DND-41 (cell line): ENCODE measurements at regions not wholly inside any gene's neighbourhood (a gene's known extent, or its start where the extent isn't known, plus 50 kb on each side); places are given as distances from the start of the nearest gene placed in this dataset.
"Not testable (repeated sequence)": the region's sequence is repeated elsewhere in the genome, so short reads cannot be mapped to it uniquely, and the experiment has no call there.

ENCODE experiments used
- ATAC-seq: fragments of 200-7000 bp; cut with Tn5 transposase; 3 replicates; pipeline ENCODE4 v1.9.1; 2021; ENCODE audit warnings: low read depth; ENCODE audit not compliant: insufficient read depth
- DNase-seq: peaks from one replicate; pipeline ENCODE4 v3.0.0-alpha.2; 2020
- H2AFZ ChIP-seq: 2 replicates; pipeline ENCODE4 v1.6.0; 2012; ENCODE audit warnings: low read depth, low read length
- H3K27ac ChIP-seq: 2 replicates; pipeline ENCODE4 v1.5.1; 2012; ENCODE audit warnings: low read length, inconsistent platforms
- H3K27me3 ChIP-seq: fragments of 200-600 bp; sonication (generic); 2 replicates; pipeline ENCODE4 v1.6.0; 2012; ENCODE audit warnings: low read length, mild to moderate bottlenecking, inconsistent platforms; ENCODE audit not compliant: insufficient read depth, poor library complexity
- H3K36me3 ChIP-seq: 2 replicates; pipeline ENCODE4 v1.5.1; 2012; ENCODE audit warnings: low read length, inconsistent platforms; ENCODE audit not compliant: insufficient read depth
- H3K4me1 ChIP-seq: 2 replicates; pipeline ENCODE4 v1.5.1; 2012; ENCODE audit warnings: mild to moderate bottlenecking, low read length; ENCODE audit not compliant: insufficient read depth
- H3K4me2 ChIP-seq: 2 replicates; pipeline ENCODE4 v1.6.0; 2012; ENCODE audit warnings: mild to moderate bottlenecking, moderate library complexity, low read length, inconsistent platforms; ENCODE audit not compliant: insufficient read depth
- H3K4me3 ChIP-seq, 2 experiments: fragments of 200-600 bp in 1 of 2; shearing (Covaris generic) in 1 of 2; 2 replicates each; pipeline ENCODE4 v1.5.1; 2012 to 2016; ENCODE audit warnings: inconsistent platforms in 2 of 2, low read length in 2 of 2, mild to moderate bottlenecking in 2 of 2, low read depth in 1 of 2, moderate library complexity in 1 of 2
- H3K79me2 ChIP-seq: 2 replicates; pipeline ENCODE4 v1.6.0; 2012; ENCODE audit warnings: low read length, inconsistent platforms; ENCODE audit not compliant: insufficient read depth
- H3K9ac ChIP-seq: 2 replicates; pipeline ENCODE4 v1.6.0; 2012; ENCODE audit warnings: low read depth, mild to moderate bottlenecking, inconsistent platforms, low read length, moderate library complexity
- H3K9me3 ChIP-seq: 2 replicates; pipeline ENCODE4 v1.5.1; 2012; ENCODE audit warnings: low read length, moderate library complexity, mild to moderate bottlenecking, inconsistent platforms; ENCODE audit not compliant: insufficient read depth, severe bottlenecking
- H4K20me1 ChIP-seq: 2 replicates; pipeline ENCODE4 v1.6.0; 2012; ENCODE audit warnings: low read length; ENCODE audit not compliant: insufficient read depth
- CTCF ChIP-seq: IDR thresholded peaks from 2 replicates; pipeline ENCODE4 v1.5.1; 2012; ENCODE audit warnings: borderline replicate concordance, low read length, moderate library complexity, mild to moderate bottlenecking; ENCODE audit not compliant: poor library complexity, severe bottlenecking; ENCODE audit errors: extremely low read depth
- EZH2 ChIP-seq: IDR thresholded peaks from 3 replicates; pipeline ENCODE4 v1.6.1; 2012; ENCODE audit warnings: borderline replicate concordance, low read depth, mild to moderate bottlenecking, moderate library complexity, low read length, inconsistent platforms; ENCODE audit not compliant: severe bottlenecking

- H3K36me3 ChIP-seq: no peaks in the 10 kb centered on the region
- no peak for DNase-seq
- no peak overlapping the region for H3K4me3 ChIP-seq
- no peaks in the 10 kb centered on the region for H3K79me2 ChIP-seq
- H3K27ac ChIP-seq: no peak overlapping the region
- H2AFZ ChIP-seq: no peak overlapping the region
- ATAC-seq: no peak
- no peak overlapping the region for H3K4me2 ChIP-seq
- H3K27me3 ChIP-seq: no peaks in the 10 kb centered on the region
- H3K9me3 ChIP-seq: no peaks in the 10 kb centered on the region
- TF ChIP-seq CTCF: no peak
- no peak for TF ChIP-seq EZH2
- H3K9ac ChIP-seq: no peak overlapping the region
- H4K20me1 ChIP-seq: no peaks in the 10 kb centered on the region
- no peaks in the 10 kb centered on the region for H3K4me1 ChIP-seq
These were observed 89.3 kb downstream of the TEX36 start for GRCh38 chr10:125593644-125594043.

- no peaks in the 10 kb centered on the region for H3K9me3 ChIP-seq
- no peaks in the 10 kb centered on the region for H3K27me3 ChIP-seq
- no peak overlapping the region for H2AFZ ChIP-seq
- TF ChIP-seq CTCF: no peak
- TF ChIP-seq EZH2: no peak
- H3K9ac ChIP-seq: no peak overlapping the region
- no peaks in the 10 kb centered on the region for H4K20me1 ChIP-seq
- ATAC-seq: no peak
- no peak for DNase-seq
- no peak overlapping the region for H3K27ac ChIP-seq
- H3K79me2 ChIP-seq: no peaks in the 10 kb centered on the region
- H3K4me1 ChIP-seq: no peaks in the 10 kb centered on the region
- no peak overlapping the region for H3K4me2 ChIP-seq
- H3K36me3 ChIP-seq: no peaks in the 10 kb centered on the region
- no peak overlapping the region for H3K4me3 ChIP-seq
These were observed 90.1 kb downstream of the TEX36 start for GRCh38 chr10:125592897-125593296.

- H3K36me3 ChIP-seq: no peaks in the 10 kb centered on the region
- no peak for TF ChIP-seq EZH2
- no peak for TF ChIP-seq CTCF
- no peaks in the 10 kb centered on the region for H3K27me3 ChIP-seq
- H2AFZ ChIP-seq: no peak overlapping the region
- H3K27ac ChIP-seq: no peak overlapping the region
- H3K9ac ChIP-seq: no peak overlapping the region
- ATAC-seq (no peak), DNase-seq (no peak)
- no peaks in the 10 kb centered on the region for H3K79me2 ChIP-seq
- no peaks in the 10 kb centered on the region for H3K9me3 ChIP-seq
- H3K4me3 ChIP-seq: no peak overlapping the region
- no peaks in the 10 kb centered on the region for H3K4me1 ChIP-seq
- no peak overlapping the region for H3K4me2 ChIP-seq
- H4K20me1 ChIP-seq: no peaks in the 10 kb centered on the region
These were observed 91.1 kb downstream of the TEX36 start for GRCh38 chr10:125591886-125592285.

- H3K27me3 ChIP-seq, H3K9ac ChIP-seq, H4K20me1 ChIP-seq, H3K9me3 ChIP-seq, H3K4me2 ChIP-seq, H3K4me1 ChIP-seq, ATAC-seq, H2AFZ ChIP-seq, H3K4me3 ChIP-seq, H3K27ac ChIP-seq, H3K36me3 ChIP-seq, DNase-seq, H3K79me2 ChIP-seq: not testable (repeated sequence)
These were observed 94.2 kb downstream of the TEX36 start for GRCh38 chr10:125588738-125589137.
